Loucy (cell line): ENCODE measurements at regions not wholly inside any gene's neighbourhood (a gene's known extent, or its start where the extent isn't known, plus 50 kb on each side); places are given as distances from the start of the nearest gene placed in this dataset.

ENCODE experiments used
- EZH2phosphoT487 ChIP-seq: fragments of 200-600 bp; IDR thresholded peaks from 2 replicates; pipeline ENCODE4 v1.6.1; 2018; ENCODE audit warnings: antibody characterized with exemption, mild to moderate bottlenecking, moderate library complexity, borderline replicate concordance
- TF ChIP-seq, protein P1 (sequence below): fragments of 200-600 bp; sonication (generic); conservative IDR thresholded peaks from 2 replicates; pipeline ENCODE4 v1.5.1; 2014; ENCODE audit warnings: mild to moderate bottlenecking, antibody characterized with exemption, low read length

DNA sequence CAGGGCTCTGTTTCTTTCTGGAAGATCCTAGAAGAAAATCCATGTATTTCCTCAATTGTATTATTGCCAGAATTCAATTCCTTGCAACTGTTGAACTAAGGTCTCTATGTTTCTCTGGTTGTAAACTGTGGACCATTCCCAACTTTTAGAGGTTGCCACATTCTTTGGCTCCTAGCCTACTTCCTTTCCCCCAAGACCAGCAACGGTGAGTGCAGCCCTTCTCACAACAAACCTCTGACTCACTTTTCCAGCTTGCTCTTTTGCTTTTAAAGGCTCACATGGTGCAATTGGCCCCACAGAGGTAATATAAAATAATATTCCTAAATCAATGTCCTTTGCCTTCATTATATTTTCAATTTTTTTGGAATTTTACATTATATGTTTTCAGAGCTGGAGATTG is 371.3 kb downstream of the SLITRK5 start:
- TF ChIP-seq EZH2phosphoT487: no peak
- TF ChIP-seq, protein P1, sequence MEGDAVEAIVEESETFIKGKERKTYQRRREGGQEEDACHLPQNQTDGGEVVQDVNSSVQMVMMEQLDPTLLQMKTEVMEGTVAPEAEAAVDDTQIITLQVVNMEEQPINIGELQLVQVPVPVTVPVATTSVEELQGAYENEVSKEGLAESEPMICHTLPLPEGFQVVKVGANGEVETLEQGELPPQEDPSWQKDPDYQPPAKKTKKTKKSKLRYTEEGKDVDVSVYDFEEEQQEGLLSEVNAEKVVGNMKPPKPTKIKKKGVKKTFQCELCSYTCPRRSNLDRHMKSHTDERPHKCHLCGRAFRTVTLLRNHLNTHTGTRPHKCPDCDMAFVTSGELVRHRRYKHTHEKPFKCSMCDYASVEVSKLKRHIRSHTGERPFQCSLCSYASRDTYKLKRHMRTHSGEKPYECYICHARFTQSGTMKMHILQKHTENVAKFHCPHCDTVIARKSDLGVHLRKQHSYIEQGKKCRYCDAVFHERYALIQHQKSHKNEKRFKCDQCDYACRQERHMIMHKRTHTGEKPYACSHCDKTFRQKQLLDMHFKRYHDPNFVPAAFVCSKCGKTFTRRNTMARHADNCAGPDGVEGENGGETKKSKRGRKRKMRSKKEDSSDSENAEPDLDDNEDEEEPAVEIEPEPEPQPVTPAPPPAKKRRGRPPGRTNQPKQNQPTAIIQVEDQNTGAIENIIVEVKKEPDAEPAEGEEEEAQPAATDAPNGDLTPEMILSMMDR: no peak
